H1 (cell line): ENCODE measurements at regions not wholly inside any gene's neighbourhood (a gene's known extent, or its start where the extent isn't known, plus 50 kb on each side); places are given as distances from the start of the nearest gene placed in this dataset.
A peak's percentile ranks its signal among the peaks of the same experiment; 100 is the strongest.

Experiments
- CTCF ChIA-PET: fragments of 300-600 bp; sonication (Branson Sonifier 250); formaldehyde crosslinking; loops from one replicate; lab custom pipeline; 2021; ENCODE audit not compliant: partially characterized antibody; lab: Charles Lee
- POLR2A ChIA-PET: fragments of 300-600 bp; sonication (Branson Sonifier 250); formaldehyde crosslinking; loops from one replicate; lab custom pipeline; 2021; ENCODE audit warnings: inconsistent platforms; ENCODE audit not compliant: partially characterized antibody; lab: Charles Lee
- DNase-seq, 2 experiments: peaks; one replicate each; pipeline versions ENCODE4 v3.0.0 to v3.0.0-alpha.2; 2010 to 2022; ENCODE audit warnings: low spot score in 2 of 2, low read depth in 1 of 2, mixed read lengths in 1 of 2
- FAIRE-seq: peaks from 2 replicates; lab custom pipeline; 2011; peaks lifted over from hg19 to GRCh38; lab: Jason Lieb, UNC
- H2AFZ ChIP-seq: 2 replicates; pipeline ENCODE4 v1.8.1; 2012; ENCODE audit warnings: low read length, inconsistent platforms
- H2AK5ac ChIP-seq: 2 replicates; pipeline ENCODE4 v1.6.1; 2013; ENCODE audit warnings: low read depth, low read length
- H2BK120ac ChIP-seq: replicated peaks from 2 replicates; pipeline ENCODE3; 2013; ENCODE audit warnings: low read depth, low read length, inconsistent platforms
- H2BK12ac ChIP-seq: 2 replicates; pipeline ENCODE4 v1.6.1; 2013; ENCODE audit warnings: low read depth, low read length
- H2BK15ac ChIP-seq: 2 replicates; pipeline ENCODE4 v1.6.1; 2013; ENCODE audit warnings: low read length
- H2BK20ac ChIP-seq: 2 replicates; pipeline ENCODE4 v1.6.1; 2013; ENCODE audit warnings: low read length
- H2BK5ac ChIP-seq: 2 replicates; pipeline ENCODE4 v1.6.1; 2013; ENCODE audit warnings: low read depth, low read length
- H3K14ac ChIP-seq: 2 replicates; pipeline ENCODE4 v1.6.1; 2013; ENCODE audit warnings: inconsistent platforms; ENCODE audit not compliant: insufficient read length
- H3K18ac ChIP-seq: 2 replicates; pipeline ENCODE4 v1.6.1; 2013; ENCODE audit warnings: low read length; ENCODE audit errors: extremely low read depth
- H3K23ac ChIP-seq: 2 replicates; pipeline ENCODE4 v1.6.1; 2013; ENCODE audit warnings: inconsistent platforms; ENCODE audit not compliant: insufficient read length
- H3K23me2 ChIP-seq: 2 replicates; pipeline ENCODE4 v1.6.1; 2013; ENCODE audit warnings: low read depth, low read length
- H3K27ac ChIP-seq: 2 replicates; pipeline ENCODE4 v1.6.1; 2011; ENCODE audit warnings: low read depth, low read length, inconsistent platforms
- H3K27me3 ChIP-seq, 4 experiments: replicated peaks in 1 of 4; 1 replicate in 1 of 4; 2 replicates in 3 of 4; pipeline versions ENCODE4 v1.6.1 to v1.8.1; 2011 to 2013; ENCODE audit warnings: low read length in 3 of 4, mild to moderate bottlenecking in 3 of 4, inconsistent platforms in 2 of 4, mixed read lengths in 2 of 4, moderate library complexity in 1 of 4; ENCODE audit not compliant: control insufficient read depth in 3 of 4, insufficient read depth in 3 of 4; ENCODE audit errors: extremely low read depth in 1 of 4
- H3K36me3 ChIP-seq, 4 experiments: 2 replicates each; pipeline versions ENCODE4 v1.6.1 to v1.8.1; 2011 to 2013; ENCODE audit warnings: mild to moderate bottlenecking in 4 of 4, low read length in 3 of 4, moderate library complexity in 2 of 4, control low read depth in 1 of 4, inconsistent platforms in 1 of 4; ENCODE audit not compliant: insufficient read depth in 4 of 4, control insufficient read depth in 2 of 4
- H3K4ac ChIP-seq: replicated peaks from 2 replicates; pipeline ENCODE3; 2013; ENCODE audit warnings: low read length, low read depth, mixed read lengths, inconsistent platforms; ENCODE audit not compliant: insufficient read length
- H3K4me1 ChIP-seq, 4 experiments: replicated peaks in 1 of 4; 1 replicate in 1 of 4; 2 replicates in 3 of 4; pipeline versions ENCODE4 v1.6.1 to v1.8.1; 2011 to 2013; ENCODE audit warnings: low read length in 3 of 4, inconsistent platforms in 2 of 4, mixed read lengths in 1 of 4; ENCODE audit not compliant: insufficient read depth in 4 of 4, control insufficient read depth in 3 of 4
- H3K4me2 ChIP-seq, 2 experiments: 2 replicates each; pipeline versions ENCODE4 v1.6.1 to v1.8.1; 2011 to 2013; ENCODE audit warnings: low read depth in 2 of 2, low read length in 2 of 2, control low read depth in 1 of 2, inconsistent platforms in 1 of 2, mild to moderate bottlenecking in 1 of 2; ENCODE audit not compliant: insufficient read depth in 1 of 2
- H3K4me3 ChIP-seq, 4 experiments: fragments of 200-600, 300-600 bp in 1 of 4; sonication (generic), shearing (Covaris generic), sonication (Bioruptor Twin) in 1 of 4; 2 replicates each; pipeline versions ENCODE4 v1.5.1 to v1.8.1; 2011 to 2016; ENCODE audit warnings: low read length in 4 of 4, low read depth in 3 of 4, control low read depth in 2 of 4, inconsistent platforms in 2 of 4, mild to moderate bottlenecking in 2 of 4, mixed read lengths in 1 of 4, moderate library complexity in 1 of 4; ENCODE audit not compliant: insufficient read depth in 2 of 4; ENCODE audit errors: extremely low read depth in 1 of 4
- H3K56ac ChIP-seq: replicated peaks from 2 replicates; pipeline ENCODE3; 2013; ENCODE audit warnings: low read depth, mild to moderate bottlenecking, mixed read lengths, low read length, inconsistent platforms; ENCODE audit not compliant: insufficient read length
- H3K79me1 ChIP-seq: 2 replicates; pipeline ENCODE4 v1.6.1; 2013; ENCODE audit warnings: low read depth, low read length, control low read depth
- H3K79me2 ChIP-seq, 2 experiments: 2 replicates each; pipeline versions ENCODE4 v1.6.1 to v1.8.1; 2012 to 2013; ENCODE audit warnings: low read length in 2 of 2, mild to moderate bottlenecking in 2 of 2, inconsistent platforms in 1 of 2; ENCODE audit not compliant: insufficient read depth in 2 of 2, control insufficient read depth in 1 of 2
- H3K9ac ChIP-seq, 4 experiments: replicated peaks in 1 of 4; 1 replicate in 1 of 4; 2 replicates in 3 of 4; pipeline versions ENCODE4 v1.6.1 to v1.8.1; 2011 to 2013; ENCODE audit warnings: low read depth in 3 of 4, low read length in 3 of 4, control low read depth in 2 of 4, mild to moderate bottlenecking in 2 of 4, moderate library complexity in 2 of 4, inconsistent platforms in 1 of 4; ENCODE audit errors: extremely low read depth in 1 of 4
- H3K9me3 ChIP-seq, 2 experiments: 2 replicates each; pipeline versions ENCODE4 v1.6.1 to v1.8.1; 2012 to 2013; ENCODE audit warnings: mild to moderate bottlenecking in 2 of 2, moderate library complexity in 2 of 2, control low read depth in 1 of 2, inconsistent platforms in 1 of 2, low read depth in 1 of 2, low read length in 1 of 2, mixed read lengths in 1 of 2; ENCODE audit not compliant: insufficient read depth in 2 of 2
- H4K20me1 ChIP-seq, 2 experiments: replicated peaks in 1 of 2; 2 replicates each; pipeline versions ENCODE3 to v1.8.1; 2011 to 2013; ENCODE audit warnings: inconsistent platforms in 2 of 2, low read length in 2 of 2, mild to moderate bottlenecking in 1 of 2; ENCODE audit not compliant: insufficient read depth in 2 of 2, control insufficient read depth in 1 of 2
- H4K5ac ChIP-seq: 2 replicates; pipeline ENCODE4 v1.6.1; 2013; ENCODE audit warnings: low read length, low read depth, mixed read lengths, inconsistent platforms; ENCODE audit not compliant: insufficient read length
- H4K8ac ChIP-seq: 2 replicates; pipeline ENCODE4 v1.8.0; 2013; ENCODE audit warnings: mild to moderate bottlenecking, moderate library complexity, low read length, inconsistent platforms; ENCODE audit not compliant: insufficient read depth; ENCODE audit errors: extremely low read depth
- H4K91ac ChIP-seq: replicated peaks from 2 replicates; pipeline ENCODE3; 2013; ENCODE audit warnings: low read length, mixed read lengths, inconsistent platforms; ENCODE audit not compliant: insufficient read length
- BRCA1 ChIP-seq: IDR thresholded peaks from 2 replicates; pipeline ENCODE4 v1.6.1; 2012; ENCODE audit warnings: low read depth, low read length, improper control_type of control experiment
- CTCF ChIP-seq, 3 experiments: IDR thresholded peaks; 1 replicate in 2 of 3; 2 replicates in 1 of 3; pipeline versions ENCODE4 v1.5.1 to v1.6.1; 2011; ENCODE audit warnings: low read length in 3 of 3, mild to moderate bottlenecking in 3 of 3, inconsistent platforms in 2 of 3, low read depth in 1 of 3, moderate library complexity in 1 of 3; ENCODE audit not compliant: insufficient read depth in 1 of 3; ENCODE audit errors: control extremely low read depth in 1 of 3
- EZH2 ChIP-seq: fragments of 200-600 bp; sonication (generic); IDR thresholded peaks from 2 replicates; pipeline ENCODE4 v1.7.1; 2012; ENCODE audit warnings: low read depth, mild to moderate bottlenecking, moderate library complexity, low read length, inconsistent platforms; ENCODE audit not compliant: severe bottlenecking
- NRF1 ChIP-seq: IDR thresholded peaks from 2 replicates; pipeline ENCODE4 v1.6.1; 2011; ENCODE audit warnings: mild to moderate bottlenecking, low read depth, low read length, improper control_type of control experiment
- RAD21 ChIP-seq, 2 experiments: IDR thresholded peaks in 1 of 2; conservative IDR thresholded peaks in 1 of 2; 2 replicates each; pipeline ENCODE4 v1.6.1; 2011; ENCODE audit warnings: low read depth in 2 of 2, low read length in 2 of 2, improper control_type of control experiment in 1 of 2, inconsistent platforms in 1 of 2, mild to moderate bottlenecking in 1 of 2, moderate library complexity in 1 of 2
- RFX5 ChIP-seq: IDR thresholded peaks from 2 replicates; pipeline ENCODE4 v1.6.1; 2011; ENCODE audit warnings: low read depth, low read length, improper control_type of control experiment, borderline replicate concordance
- SP4 ChIP-seq: IDR thresholded peaks from 2 replicates; pipeline ENCODE4 v1.6.1; 2012; ENCODE audit warnings: low read length, inconsistent platforms
- TAF7 ChIP-seq: optimal IDR thresholded peaks from 2 replicates; pipeline ENCODE3; 2011; ENCODE audit warnings: low read depth, mild to moderate bottlenecking, inconsistent platforms, low read length, moderate library complexity, borderline replicate concordance
- TEAD4 ChIP-seq: IDR thresholded peaks from 2 replicates; pipeline ENCODE4 v1.6.1; 2012; ENCODE audit warnings: low read depth, low read length, inconsistent platforms, mixed read lengths
- YY1 ChIP-seq: IDR thresholded peaks from 2 replicates; pipeline ENCODE4 v1.6.1; 2011; ENCODE audit warnings: low read depth, mild to moderate bottlenecking, low read length
- WGBS, 2 experiments: shearing (Covaris generic) in 1 of 2; methylation state at CpG; one replicate each; pipeline versions ENCODE4 v1.1.6 to v1.1.7; 2013 to 2015; ENCODE audit warnings: low lambda C conversion rate in 2 of 2, mixed read lengths in 2 of 2, inconsistent platforms in 1 of 2, low coverage in 1 of 2, missing lambda C conversion rate in 1 of 2; ENCODE audit not compliant: insufficient replicate concordance in 2 of 2, insufficient coverage in 1 of 2, insufficient read length in 1 of 2; ENCODE audit errors: extremely low coverage in 1 of 2, missing lambda C conversion rate in 1 of 2; 5-methylcytosine and 5-hydroxymethylcytosine counted together
- TF ChIP-seq, protein P1 (sequence below): IDR thresholded peaks from 2 replicates; pipeline ENCODE4 v1.6.1; 2011; ENCODE audit warnings: low read depth, mild to moderate bottlenecking, low read length; ENCODE audit not compliant: insufficient read depth

GRCh38 chr6:121680058-121680457 is 244.6 kb downstream of the GJA1 start:
- H3K18ac ChIP-seq, result no peak overlapping the region
- POLR2A ChIA-PET, result no interaction called here
- H4K20me1 ChIP-seq, result no peaks in the 10 kb centered on the region
- H2BK120ac ChIP-seq, result no peak overlapping the region
- H2BK20ac ChIP-seq, result no peak overlapping the region
- H3K79me2 ChIP-seq, result no peaks in the 10 kb centered on the region
- H2BK5ac ChIP-seq, result no peak overlapping the region
- H3K23ac ChIP-seq, result no peak overlapping the region
- H4K5ac ChIP-seq, result no peak overlapping the region
- DNase-seq (no peak), FAIRE-seq (no peak)
- H4K91ac ChIP-seq, result no peak overlapping the region
- no peak overlapping the region for H3K4me2 ChIP-seq
- CTCF ChIA-PET, result interaction anchor here (0.6 to 1.1 kb wide), 6 partner anchors 9 to 107 kb away, joined by 3 to 6 read pairs (median 3); no protein-coding TSS in a partner anchor
- H2AK5ac ChIP-seq, result no peak overlapping the region
- 0 out of 4 replicates have a peak, but pooled peaks of 1 of the 3 experiments have one; percentile 5 for TF ChIP-seq CTCF (IDR thresholded peaks at IDR 0.05; ENCODE audit: control extremely low read depth in 1 of 3, insufficient read depth in 1 of 3, low read depth in 1 of 3, low read length in 3 of 3)
- peak; percentile 17 to 25 for TF ChIP-seq RAD21 (IDR thresholded peaks at IDR 0.05 in 1 of 2, conservative IDR thresholded peaks at IDR 0.05 in 1 of 2; ENCODE audit: low read depth in 2 of 2, low read length in 2 of 2)
- TF ChIP-seq, protein P1, sequence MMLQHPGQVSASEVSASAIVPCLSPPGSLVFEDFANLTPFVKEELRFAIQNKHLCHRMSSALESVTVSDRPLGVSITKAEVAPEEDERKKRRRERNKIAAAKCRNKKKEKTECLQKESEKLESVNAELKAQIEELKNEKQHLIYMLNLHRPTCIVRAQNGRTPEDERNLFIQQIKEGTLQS, result no peak
- TF ChIP-seq EZH2, result no peak
- no peak for TF ChIP-seq RFX5
- no peak for TF ChIP-seq NRF1
- no peak for TF ChIP-seq TEAD4
- no peak for TF ChIP-seq BRCA1
- no peak for TF ChIP-seq SP4
- TF ChIP-seq YY1, result no peak
- no peak for TF ChIP-seq TAF7
- H3K36me3 ChIP-seq, result no peaks in the 10 kb centered on the region
- peaks cover 0 to 3% of the 10 kb centered on the region in 2 experiments; a peak in 2 of 4 replicates for H3K9me3 ChIP-seq
- no peaks in the 10 kb centered on the region for H3K79me1 ChIP-seq
- H2BK15ac ChIP-seq, result no peak overlapping the region
- no peak overlapping the region for H3K14ac ChIP-seq
- no peaks in the 10 kb centered on the region for H3K4me1 ChIP-seq
- H3K4ac ChIP-seq, result no peak overlapping the region
- no peak overlapping the region for H3K27ac ChIP-seq
- H3K4me3 ChIP-seq, result no peak overlapping the region
- 0 out of 2 replicates have a peak overlapping the region, but pooled peaks have one; percentile 29 for H2AFZ ChIP-seq
- no peak overlapping the region for H4K8ac ChIP-seq
- peak overlapping the region; percentile 62; the same call in 1 of the 2 replicates for H2BK12ac ChIP-seq
- H3K9ac ChIP-seq, result no peak overlapping the region
- no peaks in the 10 kb centered on the region for H3K23me2 ChIP-seq
- H3K56ac ChIP-seq, result no peak overlapping the region
- 98% methylated on average over 9 of the region's 9 CpGs; no CpG with 5 or more reads in 1 of the 2 experiments for WGBS, 2 experiments
- no peaks in the 10 kb centered on the region for H3K27me3 ChIP-seq
